Caco-2 (cell line): ENCODE measurements at regions not wholly inside any gene's neighbourhood (a gene's known extent, or its start where the extent isn't known, plus 50 kb on each side); places are given as distances from the start of the nearest gene placed in this dataset.

ENCODE experiments used
- BruUV-seq: library from RNA; stranded (reverse); fragments of 400-500 nt; replicated peaks from 2 replicates; lab custom pipeline; 2021; lab: Mats Ljungman, UMichigan
- CTCF ChIA-PET: fragments of 300-600 bp; sonication (Branson Sonifier 250); formaldehyde crosslinking; loops from one replicate; lab custom pipeline; 2022; ENCODE audit warnings: antibody characterized with exemption; lab: Charles Lee
- POLR2A ChIA-PET: fragments of 300-600 bp; sonication (Branson Sonifier 250); formaldehyde crosslinking; loops from one replicate; lab custom pipeline; 2022; ENCODE audit warnings: antibody characterized with exemption; lab: Charles Lee
- DNase-seq, 2 experiments: peaks; one replicate each; pipeline versions ENCODE4 v3.0.0 to v3.0.0-alpha.2; 2020 to 2022
- H3K27me3 ChIP-seq: replicated peaks from 2 replicates; pipeline ENCODE4 v1.6.0; 2011; ENCODE audit warnings: low read length; ENCODE audit not compliant: control insufficient read depth, insufficient read depth
- H3K36me3 ChIP-seq: 2 replicates; pipeline ENCODE4 v1.5.1; 2011; ENCODE audit warnings: low read length; ENCODE audit not compliant: control insufficient read depth, insufficient read depth
- H3K4me1 ChIP-seq: fragments of 250-450 bp; sonication (Bioruptor Pico); 2 replicates; pipeline ENCODE4 v1.5.1; 2020; ENCODE audit warnings: mild to moderate bottlenecking
- H3K4me3 ChIP-seq: 2 replicates; pipeline ENCODE4 v1.5.1; 2011; ENCODE audit warnings: low read depth, mild to moderate bottlenecking, control low read depth, low read length
- H3K9me3 ChIP-seq: fragments of 250-450 bp; sonication (Bioruptor Pico); 2 replicates; pipeline ENCODE4 v1.5.1; 2020; ENCODE audit warnings: mild to moderate bottlenecking, moderate library complexity
- H3K27ac Mint-ChIP-seq: one replicate; pipeline ENCODE4 v1.8.0; 2022; ENCODE audit warnings: mixed read lengths; ENCODE audit not compliant: unreplicated experiment
- H3K27me3 Mint-ChIP-seq: one replicate; pipeline ENCODE4 v1.8.0; 2022; ENCODE audit warnings: mixed read lengths; ENCODE audit not compliant: insufficient read depth, unreplicated experiment
- H3K36me3 Mint-ChIP-seq: one replicate; pipeline ENCODE4 v1.8.0; 2022; ENCODE audit warnings: mild to moderate bottlenecking, mixed read lengths; ENCODE audit not compliant: insufficient read depth, unreplicated experiment
- H3K4me1 Mint-ChIP-seq: one replicate; pipeline ENCODE4 v1.8.0; 2022; ENCODE audit warnings: low read depth, mixed read lengths; ENCODE audit not compliant: unreplicated experiment
- H3K4me3 Mint-ChIP-seq: one replicate; pipeline ENCODE4 v1.8.0; 2022; ENCODE audit warnings: mild to moderate bottlenecking, moderate library complexity, mixed read lengths; ENCODE audit not compliant: unreplicated experiment
- H3K9me3 Mint-ChIP-seq: one replicate; pipeline ENCODE4 v1.8.0; 2022; ENCODE audit warnings: mixed read lengths; ENCODE audit not compliant: unreplicated experiment
- intact Hi-C: fragments of 100-400 bp; cut with micrococcal nuclease; formaldehyde crosslinking; loops from one replicate; pipeline ENCODE4 v1.10.0; 2022; ENCODE audit not compliant: unreplicated experiment
- TF ChIP-seq, protein P1 (sequence below), 2 experiments: fragments of 200-600 bp in 1 of 2; IDR thresholded peaks; 1 replicate in 1 of 2; 2 replicates in 1 of 2; pipeline versions ENCODE4 v1.5.1 to v1.8.0; 2011 to 2022; ENCODE audit warnings: antibody characterized with exemption in 1 of 2, control low read depth in 1 of 2, inconsistent platforms in 1 of 2, low read depth in 1 of 2, low read length in 1 of 2, mild to moderate bottlenecking in 1 of 2, moderate library complexity in 1 of 2; ENCODE audit not compliant: insufficient read depth in 1 of 2, severe bottlenecking in 1 of 2, unreplicated experiment in 1 of 2

DNA sequence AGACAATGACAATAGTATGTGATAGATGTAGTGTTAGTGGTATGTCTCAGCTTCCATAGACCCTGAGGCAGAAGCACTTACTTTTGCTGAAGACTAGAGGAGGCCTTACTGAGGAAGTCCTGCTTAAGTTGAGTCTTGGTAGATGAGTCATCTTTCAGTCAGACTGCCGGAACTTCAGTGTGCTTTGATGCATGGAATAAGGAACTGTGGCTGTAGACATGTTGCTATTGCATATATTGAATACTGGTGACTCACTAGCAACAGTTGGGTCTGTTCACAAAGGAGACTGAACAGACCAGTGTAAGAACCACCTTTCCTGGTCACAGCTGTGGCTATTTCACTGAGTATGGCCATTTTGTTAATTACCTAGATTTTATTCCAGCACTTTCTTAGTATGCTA lies 1000.6 kb downstream of the OLFM4 start:
- CTCF ChIA-PET = no interaction called here

DNA sequence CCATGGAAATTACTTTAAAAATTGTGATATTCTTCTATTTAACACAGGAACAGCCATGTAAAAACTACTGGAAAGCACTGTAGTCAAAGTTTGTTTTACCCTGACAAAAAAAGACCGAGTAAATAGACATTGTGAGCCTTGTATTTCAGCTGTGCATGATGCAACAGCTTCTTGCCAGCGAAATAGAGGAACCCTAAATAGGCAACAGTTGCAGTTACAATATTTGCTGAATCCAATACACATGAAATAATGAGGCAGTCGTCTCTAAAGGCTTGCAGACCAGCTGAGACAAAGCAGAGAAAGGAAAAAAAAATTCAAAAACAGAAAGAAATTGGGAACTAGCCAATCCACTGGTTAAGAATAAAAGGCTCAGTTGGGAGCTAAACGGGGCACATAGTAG lies 1001.1 kb downstream of the OLFM4 start:
- Histone ChIP-seq H3K36me3 (no peaks in the 10 kb centered on the region), H3K9me3 (0 out of 2 replicates have a peak, but pooled peaks cover 7% of the 10 kb centered on the region), H3K4me1 (no peaks in the 10 kb centered on the region), H3K27me3 (no peaks in the 10 kb centered on the region), H3K4me3 (no peak overlapping the region)
- Mint-ChIP-seq H3K36me3 (no peaks in the 10 kb centered on the region), H3K27ac (no peak overlapping the region), H3K9me3 (peaks cover 8% of the 10 kb centered on the region), H3K4me3 (no peak overlapping the region), H3K4me1 (no peaks in the 10 kb centered on the region), H3K27me3 (peaks cover 3% of the 10 kb centered on the region)
- no peak for DNase-seq
- intact Hi-C loops = no loop called here
- POLR2A ChIA-PET = no interaction called here
- CTCF ChIA-PET = no interaction called here
- TF ChIP-seq, protein P1, sequence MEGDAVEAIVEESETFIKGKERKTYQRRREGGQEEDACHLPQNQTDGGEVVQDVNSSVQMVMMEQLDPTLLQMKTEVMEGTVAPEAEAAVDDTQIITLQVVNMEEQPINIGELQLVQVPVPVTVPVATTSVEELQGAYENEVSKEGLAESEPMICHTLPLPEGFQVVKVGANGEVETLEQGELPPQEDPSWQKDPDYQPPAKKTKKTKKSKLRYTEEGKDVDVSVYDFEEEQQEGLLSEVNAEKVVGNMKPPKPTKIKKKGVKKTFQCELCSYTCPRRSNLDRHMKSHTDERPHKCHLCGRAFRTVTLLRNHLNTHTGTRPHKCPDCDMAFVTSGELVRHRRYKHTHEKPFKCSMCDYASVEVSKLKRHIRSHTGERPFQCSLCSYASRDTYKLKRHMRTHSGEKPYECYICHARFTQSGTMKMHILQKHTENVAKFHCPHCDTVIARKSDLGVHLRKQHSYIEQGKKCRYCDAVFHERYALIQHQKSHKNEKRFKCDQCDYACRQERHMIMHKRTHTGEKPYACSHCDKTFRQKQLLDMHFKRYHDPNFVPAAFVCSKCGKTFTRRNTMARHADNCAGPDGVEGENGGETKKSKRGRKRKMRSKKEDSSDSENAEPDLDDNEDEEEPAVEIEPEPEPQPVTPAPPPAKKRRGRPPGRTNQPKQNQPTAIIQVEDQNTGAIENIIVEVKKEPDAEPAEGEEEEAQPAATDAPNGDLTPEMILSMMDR (IDR thresholded peaks at IDR 0.05; ENCODE audit: insufficient read depth in 1 of 2, low read depth in 1 of 2, low read length in 1 of 2, severe bottlenecking in 1 of 2, unreplicated experiment in 1 of 2) = no peak
- no TSS peak for BruUV-seq

More for the DNA sequence above, 1000.6 kb downstream of the OLFM4 start:
- no peak overlapping the region for H3K27ac Mint-ChIP-seq
- intact Hi-C loops = no loop called here
- H3K36me3 ChIP-seq = no peaks in the 10 kb centered on the region
- H3K27me3 ChIP-seq = no peaks in the 10 kb centered on the region
- H3K27me3 Mint-ChIP-seq = peaks cover 3% of the 10 kb centered on the region
- 0 out of 2 replicates have a peak, but pooled peaks cover 7% of the 10 kb centered on the region for H3K9me3 ChIP-seq
- H3K4me1 Mint-ChIP-seq = no peaks in the 10 kb centered on the region
- H3K9me3 Mint-ChIP-seq = peaks cover 8% of the 10 kb centered on the region
- no peaks in the 10 kb centered on the region for H3K4me1 ChIP-seq
- no peak overlapping the region for H3K4me3 Mint-ChIP-seq
- TF ChIP-seq, protein P1 (IDR thresholded peaks at IDR 0.05; ENCODE audit: insufficient read depth in 1 of 2, low read depth in 1 of 2, low read length in 1 of 2, severe bottlenecking in 1 of 2, unreplicated experiment in 1 of 2) = no peak
- DNase-seq = no peak
- POLR2A ChIA-PET = no interaction called here
- H3K36me3 Mint-ChIP-seq = no peaks in the 10 kb centered on the region
- BruUV-seq = no TSS peak
- no peak overlapping the region for H3K4me3 ChIP-seq

DNA sequence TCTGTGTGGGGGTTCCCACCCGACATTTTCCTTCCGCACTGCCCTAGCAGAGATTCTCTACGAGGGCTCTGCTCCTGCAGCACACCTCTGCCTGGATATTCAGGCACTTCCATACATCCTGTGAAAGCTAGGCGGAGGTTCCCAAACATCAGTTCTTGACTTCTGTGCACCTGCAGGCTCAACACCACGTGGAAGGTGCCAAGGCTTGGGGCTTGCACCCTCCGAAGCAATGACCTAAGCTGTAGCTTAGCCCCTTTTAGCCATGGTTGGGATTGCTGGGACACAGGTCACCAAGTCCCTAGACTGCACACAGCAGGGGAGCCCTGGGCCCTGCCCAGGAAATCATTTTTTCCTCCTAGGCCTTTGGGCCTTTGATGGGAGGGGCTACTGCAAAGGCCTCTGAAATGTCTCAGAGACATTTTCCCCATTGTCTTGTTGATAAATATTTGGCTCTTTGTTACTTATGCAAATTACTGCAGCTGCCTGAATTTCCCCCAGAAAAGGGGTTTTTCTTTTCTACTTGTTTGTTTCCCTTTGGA lies 1004.8 kb downstream of the OLFM4 start:
- no peaks in the 10 kb centered on the region for H3K4me1 Mint-ChIP-seq
- no peaks in the 10 kb centered on the region for H3K36me3 Mint-ChIP-seq
- intact Hi-C loops = no loop called here
- H3K4me3 Mint-ChIP-seq = no peak overlapping the region
- Histone ChIP-seq H3K9me3 (0 out of 2 replicates have a peak, but pooled peaks cover 3% of the 10 kb centered on the region), H3K36me3 (no peaks in the 10 kb centered on the region), H3K4me1 (no peaks in the 10 kb centered on the region), H3K27me3 (no peaks in the 10 kb centered on the region), H3K4me3 (no peak overlapping the region)
- no peak for DNase-seq
- POLR2A ChIA-PET = no interaction called here
- H3K27me3 Mint-ChIP-seq = no peaks in the 10 kb centered on the region
- H3K9me3 Mint-ChIP-seq = no peaks in the 10 kb centered on the region
- CTCF ChIA-PET = no interaction called here
- H3K27ac Mint-ChIP-seq = no peak overlapping the region
- TF ChIP-seq, protein P1 (IDR thresholded peaks at IDR 0.05; ENCODE audit: insufficient read depth in 1 of 2, low read depth in 1 of 2, low read length in 1 of 2, severe bottlenecking in 1 of 2, unreplicated experiment in 1 of 2) = no peak
- BruUV-seq = no TSS peak
